ENCODE measurements at regions not wholly inside any gene's neighbourhood (a gene's known extent, or its start where the extent isn't known, plus 50 kb on each side); places are given as distances from the start of the nearest gene placed in this dataset.

- Histone ChIP-seq H4K20me1 (ENCODE audit: control insufficient read depth, insufficient read depth, low read length, poor library complexity, severe bottlenecking) (no peaks in the 10 kb centered on the region), H3K4me3 (ENCODE audit: control extremely low read depth in 1 of 5, extremely low read depth in 1 of 5, insufficient read depth in 1 of 5, low read depth in 2 of 5, low read length in 4 of 5) (no peak overlapping the region), H3K36me3 (replicated peaks in 1 of 2; ENCODE audit: control extremely low read depth in 1 of 2, control insufficient read depth in 1 of 2, extremely low read depth in 1 of 2, insufficient read depth in 2 of 2, low read length in 1 of 2) (no peaks in the 10 kb centered on the region), H3K27ac (ENCODE audit: low read length in 2 of 2) (no peak overlapping the region), H3K27me3 (replicated peaks in 1 of 4; ENCODE audit: control extremely low read depth in 1 of 4, control insufficient read depth in 3 of 4, insufficient read depth in 4 of 4, low read length in 3 of 4) (no peaks in the 10 kb centered on the region), H2AFZ (ENCODE audit: insufficient read depth, low read depth, low read length, poor library complexity, severe bottlenecking) (no peak overlapping the region), H3K9me3 (ENCODE audit: control extremely low read depth in 1 of 3, control insufficient read depth in 2 of 3, insufficient read depth in 1 of 3, low read length in 2 of 3) (peaks cover 0 to 11% (median 1%) of the 10 kb centered on the region in 3 donors), H3K79me2 (ENCODE audit: control insufficient read depth, insufficient read depth, low read length) (no peaks in the 10 kb centered on the region), H3K9ac (ENCODE audit: low read length) (no peak overlapping the region), H3K4me2 (replicated peaks; ENCODE audit: low read depth, low read length, poor library complexity, severe bottlenecking) (no peak overlapping the region), H3K4me1 (ENCODE audit: control insufficient read depth in 2 of 2, insufficient read depth in 2 of 2, low read length in 2 of 2) (no peaks in the 10 kb centered on the region)
- DNase-seq (no peak), ATAC-seq (ENCODE audit: low read depth) (no peak)
- Mint-ChIP-seq H3K27ac (no peak overlapping the region), H3K27me3 (no peaks in the 10 kb centered on the region), H3K9me3 (ENCODE audit: insufficient read depth) (no peaks in the 10 kb centered on the region), H3K4me3 (no peak overlapping the region), H3K4me1 (no peaks in the 10 kb centered on the region)
- no CpG with 5 or more reads among the region's 1 CpG for WGBS (ENCODE audit: insufficient coverage)
- TF ChIP-seq EZH2 (IDR thresholded peaks at IDR 0.05; ENCODE audit: borderline replicate concordance, insufficient read depth, low read depth, low read length, poor library complexity, severe bottlenecking) (no peak), CTCF (IDR thresholded peaks at IDR 0.05) (no peak)
- ChIA-PET POLR2A (no interaction called here), CTCF (no interaction called here)
- intact Hi-C loops (cut with micrococcal nuclease) = no loop called here
Measured at GRCh38 chr10:42490368-42490767, 148.0 kb downstream of the ZNF33B start.

GRCh38 chr10:42488416-42488815 is 150.0 kb downstream of the ZNF33B start:
- ChIA-PET CTCF (no interaction called here), POLR2A (no interaction called here)
- Mint-ChIP-seq H3K9me3 (ENCODE audit: insufficient read depth) (no peaks in the 10 kb centered on the region), H3K27me3 (no peaks in the 10 kb centered on the region), H3K27ac (no peak overlapping the region), H3K4me3 (no peak overlapping the region), H3K4me1 (no peaks in the 10 kb centered on the region)
- no peaks in the 10 kb centered on the region for H3K27me3 ChIP-seq (replicated peaks in 1 of 4; ENCODE audit: control extremely low read depth in 1 of 4, control insufficient read depth in 3 of 4, insufficient read depth in 4 of 4, low read length in 3 of 4)
- H3K36me3 ChIP-seq (replicated peaks in 1 of 2; ENCODE audit: control extremely low read depth in 1 of 2, control insufficient read depth in 1 of 2, extremely low read depth in 1 of 2, insufficient read depth in 2 of 2, low read length in 1 of 2) = no peaks in the 10 kb centered on the region
- H3K9ac ChIP-seq (ENCODE audit: low read length) = no peak overlapping the region
- H3K4me3 ChIP-seq (ENCODE audit: control extremely low read depth in 1 of 5, extremely low read depth in 1 of 5, insufficient read depth in 1 of 5, low read depth in 2 of 5, low read length in 4 of 5) = no peak overlapping the region
- intact Hi-C loops (cut with micrococcal nuclease) = no loop called here
- TF ChIP-seq CTCF (IDR thresholded peaks at IDR 0.05) (no peak), EZH2 (IDR thresholded peaks at IDR 0.05; ENCODE audit: borderline replicate concordance, insufficient read depth, low read depth, low read length, poor library complexity, severe bottlenecking) (no peak)
- no peaks in the 10 kb centered on the region for H3K4me1 ChIP-seq (ENCODE audit: control insufficient read depth in 2 of 2, insufficient read depth in 2 of 2, low read length in 2 of 2)
- no peak overlapping the region for H2AFZ ChIP-seq (ENCODE audit: insufficient read depth, low read depth, low read length, poor library complexity, severe bottlenecking)
- DNase-seq (no peak), ATAC-seq (ENCODE audit: low read depth) (no peak)
- no peak overlapping the region for H3K27ac ChIP-seq (ENCODE audit: low read length in 2 of 2)
- 87% methylated on average over 5 of the region's 5 CpGs for WGBS (ENCODE audit: insufficient coverage)
- no peaks in the 10 kb centered on the region for H4K20me1 ChIP-seq (ENCODE audit: control insufficient read depth, insufficient read depth, low read length, poor library complexity, severe bottlenecking)
- peaks cover 0 to 8% (median 1%) of the 10 kb centered on the region in 3 donors for H3K9me3 ChIP-seq (ENCODE audit: control extremely low read depth in 1 of 3, control insufficient read depth in 2 of 3, insufficient read depth in 1 of 3, low read length in 2 of 3)
- no peaks in the 10 kb centered on the region for H3K79me2 ChIP-seq (ENCODE audit: control insufficient read depth, insufficient read depth, low read length)
- no peak overlapping the region for H3K4me2 ChIP-seq (replicated peaks; ENCODE audit: low read depth, low read length, poor library complexity, severe bottlenecking)

All from B cell (primary cell).